HG03378 (cell line): ENCODE measurements at regions not wholly inside any gene's neighbourhood (a gene's known extent, or its start where the extent isn't known, plus 50 kb on each side); places are given as distances from the start of the nearest gene placed in this dataset.

Experiments
- ATAC-seq: cut with Tn5 transposase; IDR thresholded peaks from one replicate; pipeline ENCODE4 v1.9.1; 2021; ENCODE audit warnings: mild to moderate bottlenecking, moderate library complexity; ENCODE audit not compliant: unreplicated experiment

DNA sequence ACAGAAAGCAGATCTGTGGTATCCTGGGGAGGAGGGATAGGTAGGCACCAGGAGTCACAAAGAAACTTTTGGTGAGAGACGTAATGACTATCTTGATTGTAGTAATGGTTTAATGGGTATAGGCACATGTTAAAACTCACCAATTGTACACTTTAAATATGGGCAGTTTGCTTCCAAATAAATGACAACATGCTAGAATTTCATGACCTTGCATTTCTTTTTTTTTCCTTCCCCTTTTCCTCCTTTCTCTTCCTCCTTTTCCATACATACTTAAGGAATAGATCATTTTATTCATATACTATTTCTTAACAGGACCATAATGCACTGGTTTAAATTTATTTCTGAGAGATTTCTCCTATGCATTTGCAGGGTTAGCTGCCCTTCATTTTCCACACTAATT is 341.8 kb downstream of the TMEM182 start:
- no peak for ATAC-seq

DNA sequence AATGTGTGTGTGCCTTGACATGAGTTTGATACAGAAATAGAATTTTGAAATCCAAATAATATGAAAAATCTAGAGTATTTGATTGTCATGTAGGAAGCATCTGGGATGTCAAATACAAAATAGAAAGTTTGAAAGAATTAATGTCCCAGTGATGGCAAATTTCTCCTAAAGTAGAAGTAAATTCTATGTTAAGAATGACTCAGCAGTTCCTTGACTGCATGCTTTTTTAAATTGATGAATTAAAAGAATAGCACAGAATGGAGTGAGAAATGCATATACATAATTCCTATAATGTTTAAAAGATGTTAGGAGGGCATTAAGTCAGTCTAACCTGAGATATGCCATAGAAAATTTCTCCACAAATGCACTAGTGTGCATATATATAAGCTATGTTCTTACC is 357.5 kb downstream of the TMEM182 start:
- no peak for ATAC-seq

DNA sequence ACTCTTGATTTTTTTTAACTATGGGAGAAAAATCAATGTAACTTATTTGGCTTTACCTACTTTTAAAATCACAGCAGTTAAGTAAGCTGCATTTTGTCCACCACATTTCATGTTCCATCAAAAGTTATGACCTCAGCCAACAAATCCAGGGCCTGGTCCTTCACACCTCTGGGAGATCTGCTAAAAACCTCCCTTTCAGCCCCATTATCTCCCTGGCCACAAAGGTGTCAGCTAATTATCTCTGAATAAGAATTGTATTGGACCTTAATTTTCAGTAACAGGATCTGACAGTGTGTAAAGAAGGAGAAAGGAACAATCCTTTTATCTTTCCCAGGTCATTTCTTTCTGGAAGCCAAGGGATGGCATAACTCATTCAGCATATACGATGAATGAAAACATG is 359.3 kb downstream of the TMEM182 start:
- ATAC-seq = no peak

DNA sequence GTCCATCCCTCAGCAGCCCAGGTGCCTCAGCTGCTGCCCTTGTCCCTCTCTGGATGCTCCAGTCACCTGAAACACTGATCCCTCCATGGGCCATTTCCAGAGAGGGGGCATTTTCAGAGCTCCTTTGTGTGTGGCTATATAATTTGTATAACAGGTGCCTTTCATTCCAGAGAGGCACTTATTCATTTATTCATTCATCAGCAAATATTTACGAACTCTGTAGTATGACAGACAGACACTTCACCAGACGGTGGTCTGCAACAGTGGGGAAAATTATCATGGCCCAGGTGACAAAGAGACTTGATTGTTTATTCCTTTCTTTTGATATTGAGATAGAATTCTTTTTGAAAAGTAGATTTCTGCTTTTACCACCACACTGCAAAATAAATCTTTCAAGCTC is 361.7 kb downstream of the TMEM182 start:
- no peak for ATAC-seq

DNA sequence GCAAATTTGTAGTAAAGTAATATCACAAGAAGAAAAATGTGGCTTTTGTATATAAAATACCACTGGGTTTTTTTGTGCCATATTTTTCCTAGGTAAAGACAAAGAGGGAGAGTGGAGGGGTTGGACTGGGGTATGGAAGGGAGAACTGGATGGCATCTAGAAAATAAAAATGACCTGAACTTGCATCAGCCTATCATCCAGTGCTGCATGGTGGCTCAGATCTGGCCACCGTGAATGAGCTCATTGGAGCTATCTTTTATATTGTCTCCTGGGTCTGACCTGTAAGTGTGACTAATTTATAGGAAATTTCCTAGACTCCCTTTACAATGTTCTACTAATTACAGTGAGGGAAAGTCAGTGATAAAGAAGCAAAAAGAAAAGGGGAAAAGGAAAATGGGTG is 369.0 kb downstream of the TMEM182 start:
- no peak for ATAC-seq

DNA sequence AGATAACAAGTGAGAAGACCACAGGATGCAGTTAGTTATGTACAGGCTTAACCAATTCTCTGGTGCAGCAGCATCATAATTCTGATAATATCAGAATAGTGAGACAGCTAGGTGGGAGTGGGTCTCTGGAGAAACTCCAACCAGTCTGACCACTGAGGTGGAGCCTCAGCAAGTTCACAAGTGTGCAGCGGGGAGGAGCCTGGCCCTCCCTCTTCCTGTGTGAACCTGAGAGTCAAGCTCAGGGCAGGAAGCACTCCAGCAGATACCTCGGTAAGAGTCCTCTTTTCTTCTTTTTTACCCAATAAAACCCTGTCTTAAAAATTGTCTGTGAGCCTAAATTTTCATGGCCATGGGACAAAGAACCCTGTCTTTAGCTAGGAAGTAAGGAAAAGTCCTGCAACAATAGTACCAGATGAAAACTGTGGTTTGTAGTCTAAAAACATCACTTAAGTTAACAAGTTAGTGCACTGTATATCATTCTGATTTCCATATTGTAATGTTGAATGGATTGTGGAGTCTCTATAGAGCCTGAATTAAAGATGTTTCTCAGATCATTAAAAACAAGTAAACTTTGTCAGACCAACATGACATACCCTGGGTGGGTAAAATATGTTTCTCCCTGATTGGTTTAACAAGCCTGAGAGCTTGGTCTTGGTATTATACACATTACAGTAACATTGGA is 370.8 kb downstream of the TMEM182 start:
- ATAC-seq = peak; percentile 77

DNA sequence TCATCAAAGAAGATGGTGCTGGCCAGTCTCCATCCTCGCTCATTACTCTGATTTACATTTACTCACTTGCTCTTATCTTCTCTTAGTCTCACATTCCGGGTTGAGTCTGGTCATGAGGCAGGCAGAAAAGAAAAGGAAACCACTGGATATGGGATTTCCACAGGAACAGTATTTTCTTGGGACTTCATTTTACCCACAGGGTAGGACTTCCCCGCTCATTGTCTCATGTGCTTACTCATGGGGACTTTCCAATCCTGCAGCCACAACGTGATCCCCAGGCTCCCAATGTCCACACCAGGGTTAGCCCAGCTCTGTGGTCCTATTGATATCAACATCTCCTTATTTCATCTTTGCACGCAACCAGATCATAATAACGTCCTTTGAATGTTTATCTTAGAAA is 373.8 kb downstream of the TMEM182 start:
- ATAC-seq = no peak

DNA sequence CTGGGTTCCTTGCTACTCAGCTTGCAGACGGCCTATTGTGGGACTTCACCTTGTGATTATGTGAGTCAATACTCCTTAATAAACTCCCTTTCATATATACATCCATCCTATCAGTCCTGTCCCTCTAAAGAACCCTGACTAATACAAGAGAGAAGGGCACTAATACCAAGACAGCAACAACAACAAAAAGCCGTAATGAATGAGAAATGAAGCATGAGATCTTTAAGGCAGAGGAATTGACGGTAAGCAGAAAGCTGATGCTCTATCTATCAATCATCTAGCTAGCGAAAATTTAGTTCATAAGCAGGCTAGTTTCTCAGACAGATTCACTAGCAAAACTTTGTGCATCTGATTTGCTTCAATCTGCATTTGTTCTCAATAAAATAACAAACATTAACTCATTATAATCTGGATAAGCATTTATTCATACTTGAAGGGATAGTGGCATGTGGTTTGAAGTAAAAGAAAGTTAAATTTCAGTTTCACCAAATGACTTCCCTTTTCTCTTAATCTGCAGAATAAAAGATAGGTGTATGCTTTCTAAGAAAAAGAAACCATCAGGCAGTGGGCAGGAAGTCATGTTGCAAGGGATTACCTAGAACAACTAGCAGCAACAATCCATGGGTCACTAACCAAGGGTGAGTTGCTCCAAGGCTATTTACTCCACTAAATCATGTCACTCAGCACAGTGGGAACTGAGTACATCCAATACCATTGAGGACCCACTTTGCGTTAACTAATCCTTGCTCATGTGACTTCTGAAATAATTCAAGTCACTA is 376.5 kb downstream of the TMEM182 start:
- peak; percentile 68 for ATAC-seq

DNA sequence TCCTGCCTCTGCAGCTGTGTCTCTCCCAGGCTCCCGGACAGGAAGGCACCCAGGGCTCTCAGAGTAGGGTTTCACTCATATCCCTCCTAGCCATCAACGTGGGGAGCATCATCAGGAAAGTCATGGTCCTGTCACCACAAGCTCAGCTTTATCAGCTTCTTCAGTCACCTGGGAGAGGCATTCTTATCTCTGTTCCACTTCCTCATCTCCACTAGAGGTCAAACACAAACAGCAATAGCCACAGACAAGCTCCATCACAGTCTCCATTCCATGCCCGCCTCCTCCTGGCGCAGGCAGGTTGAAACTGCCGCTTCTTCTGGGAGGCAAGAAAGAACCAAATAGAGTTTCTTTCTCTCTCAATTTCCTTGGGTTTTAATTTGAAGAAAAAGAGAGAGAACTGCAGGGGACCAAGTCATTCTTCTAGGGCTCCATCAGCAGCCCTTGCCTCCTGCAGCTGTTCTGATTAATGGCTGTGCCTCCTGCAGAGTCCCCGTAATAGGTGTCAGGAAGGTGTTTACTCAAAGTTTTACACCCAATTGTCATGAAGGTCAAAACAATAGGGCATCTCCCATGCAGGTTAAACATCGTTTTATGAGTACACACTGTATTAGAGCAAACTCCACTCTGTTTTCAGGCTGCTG is 377.9 kb downstream of the TMEM182 start:
- no peak for ATAC-seq

DNA sequence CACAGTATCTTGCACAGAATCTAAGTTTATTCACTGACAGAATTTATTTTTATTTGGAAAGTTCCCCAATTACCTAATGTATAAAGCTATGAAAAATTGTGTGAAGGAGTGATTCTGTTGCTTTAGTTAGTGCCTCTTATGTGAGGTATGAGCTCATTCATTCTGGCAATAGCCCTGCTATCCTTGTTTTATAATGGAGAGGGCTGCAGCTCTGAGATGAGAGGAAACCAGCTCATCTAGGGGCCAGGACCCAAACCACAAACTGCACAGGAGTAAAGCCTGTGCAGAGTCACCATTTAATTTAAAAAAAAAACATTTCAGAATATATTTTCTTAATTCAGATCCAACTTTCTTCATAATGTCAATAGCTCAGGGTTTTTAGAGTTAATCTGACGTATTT is 383.0 kb downstream of the TMEM182 start:
- ATAC-seq = no peak

DNA sequence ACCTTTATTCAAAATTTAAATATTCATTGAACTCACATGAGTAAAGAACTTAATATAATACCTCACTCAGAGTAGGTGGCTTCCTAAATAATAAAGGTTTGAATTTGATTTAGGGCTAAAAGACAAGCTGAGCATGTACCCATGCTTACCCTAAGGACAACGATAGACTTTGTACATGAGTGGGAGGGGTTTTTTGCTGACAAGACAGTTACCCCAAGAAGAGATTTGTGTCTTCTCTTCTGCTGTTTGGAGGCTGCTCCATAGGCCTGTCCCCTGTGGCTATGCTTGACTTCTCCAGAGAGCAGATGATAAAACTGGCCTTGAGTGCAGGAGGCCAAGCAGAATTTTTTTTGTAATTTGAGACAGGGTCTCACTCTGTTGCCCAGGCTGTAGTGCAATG is 383.9 kb downstream of the TMEM182 start:
- ATAC-seq = no peak

DNA sequence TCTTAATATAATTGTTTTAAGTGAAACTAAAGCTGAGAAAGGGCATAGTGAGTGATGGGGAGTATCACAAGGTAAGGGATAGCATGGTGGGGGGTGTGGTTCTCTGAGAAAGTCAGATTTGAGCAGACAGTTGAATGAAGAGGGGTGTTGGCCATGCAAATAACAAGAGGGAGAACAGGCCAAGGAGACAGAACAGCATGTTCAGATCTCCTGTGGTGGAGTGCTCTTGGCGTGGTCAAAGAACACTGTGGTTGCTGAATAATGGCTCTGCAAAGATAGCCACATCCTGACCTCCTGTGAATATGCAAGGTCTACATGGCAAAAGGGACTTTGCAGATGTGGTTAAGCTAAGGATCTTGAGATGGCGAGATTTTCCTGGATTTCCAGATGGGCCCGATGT is 389.2 kb downstream of the TMEM182 start:
- ATAC-seq = no peak

DNA sequence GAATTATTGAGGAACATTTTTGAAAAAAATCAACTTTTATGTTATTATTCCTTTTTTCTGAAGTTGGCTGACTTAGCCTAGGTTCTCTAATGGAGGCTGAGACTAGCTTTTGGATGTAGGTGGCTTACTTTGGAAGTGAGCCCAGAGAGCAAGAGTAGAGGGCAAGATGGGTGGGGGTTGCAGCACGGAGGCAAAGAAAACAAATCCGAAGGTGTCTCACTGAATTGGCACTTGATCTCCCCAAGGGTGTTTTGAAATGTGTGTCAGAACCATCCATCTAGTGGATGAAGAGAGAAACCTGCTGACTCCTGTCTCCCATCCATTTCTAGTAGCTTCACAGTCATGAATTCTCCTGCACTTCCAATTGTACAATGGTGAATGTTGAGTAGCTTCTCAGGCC is 390.7 kb downstream of the TMEM182 start:
- no peak for ATAC-seq

DNA sequence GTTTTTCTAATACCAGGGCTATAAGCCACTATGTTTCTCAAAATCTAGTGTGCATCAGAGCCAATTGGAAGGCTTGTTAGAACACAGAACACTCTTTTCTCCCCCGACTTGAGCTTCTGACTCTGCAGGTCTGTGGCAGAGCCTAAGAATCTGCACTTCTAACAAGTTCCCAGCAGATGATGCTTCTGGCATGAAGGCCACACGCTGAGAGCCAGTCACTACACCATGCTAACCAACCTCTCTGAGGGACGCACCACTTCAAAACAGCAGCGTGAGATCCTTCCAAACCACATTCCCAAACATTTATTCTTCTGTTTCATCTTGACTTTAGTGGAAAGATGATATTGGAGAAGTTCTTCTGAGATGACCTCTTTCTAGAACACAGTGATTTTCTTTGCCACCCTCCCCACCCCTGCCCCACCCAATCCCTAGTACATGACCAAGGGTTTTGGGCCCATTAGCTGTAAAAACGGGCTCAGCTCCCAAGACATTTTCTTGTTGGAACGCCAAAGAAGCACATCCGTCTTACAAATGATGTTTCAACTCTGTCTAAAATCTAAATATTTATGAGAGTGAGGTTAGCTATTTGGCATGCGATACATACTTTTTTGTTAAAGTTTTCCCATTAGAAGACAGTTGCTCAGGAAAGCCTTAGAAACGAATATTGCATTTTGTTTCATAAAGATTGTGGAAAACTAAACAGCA is 391.9 kb downstream of the TMEM182 start:
- no peak for ATAC-seq

DNA sequence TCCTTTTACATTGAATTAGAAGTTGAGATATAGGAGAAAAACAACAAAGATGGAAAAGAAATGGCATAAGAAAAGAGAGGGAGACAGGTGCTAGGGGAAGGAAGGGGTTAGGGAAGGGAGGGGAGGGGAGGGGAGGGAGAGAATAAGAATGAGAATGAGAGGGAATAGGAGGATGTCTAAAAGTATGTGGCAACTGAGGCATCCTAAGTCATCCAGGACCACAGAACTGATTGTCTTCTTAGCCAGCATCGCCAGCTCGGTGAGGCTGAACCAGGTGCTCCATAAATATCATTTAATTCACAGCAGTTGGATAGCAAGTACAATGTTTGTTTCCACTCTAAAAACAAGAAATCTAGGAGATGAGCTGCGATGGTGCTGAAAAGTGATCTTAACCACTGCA is 393.5 kb downstream of the TMEM182 start:
- ATAC-seq = no peak

DNA sequence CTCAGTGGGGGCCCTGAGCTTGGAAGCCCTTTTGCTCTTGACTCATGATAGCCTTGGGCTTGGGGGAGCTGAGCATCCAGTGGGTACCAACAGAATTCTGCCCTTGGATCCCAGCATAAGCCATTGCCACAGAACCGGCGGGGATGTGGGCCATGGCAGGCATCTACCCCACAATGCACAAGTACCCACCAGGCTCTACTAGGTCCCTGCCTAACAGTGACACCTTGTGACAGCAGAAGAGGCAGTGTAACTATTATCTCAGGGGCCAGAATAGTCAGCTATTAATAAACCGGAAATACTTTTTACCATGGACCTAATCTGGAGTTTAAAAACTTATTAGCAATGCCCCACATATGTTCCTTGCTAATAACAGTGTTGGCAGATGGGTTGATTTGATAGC is 397.2 kb downstream of the TMEM182 start:
- ATAC-seq = no peak

DNA sequence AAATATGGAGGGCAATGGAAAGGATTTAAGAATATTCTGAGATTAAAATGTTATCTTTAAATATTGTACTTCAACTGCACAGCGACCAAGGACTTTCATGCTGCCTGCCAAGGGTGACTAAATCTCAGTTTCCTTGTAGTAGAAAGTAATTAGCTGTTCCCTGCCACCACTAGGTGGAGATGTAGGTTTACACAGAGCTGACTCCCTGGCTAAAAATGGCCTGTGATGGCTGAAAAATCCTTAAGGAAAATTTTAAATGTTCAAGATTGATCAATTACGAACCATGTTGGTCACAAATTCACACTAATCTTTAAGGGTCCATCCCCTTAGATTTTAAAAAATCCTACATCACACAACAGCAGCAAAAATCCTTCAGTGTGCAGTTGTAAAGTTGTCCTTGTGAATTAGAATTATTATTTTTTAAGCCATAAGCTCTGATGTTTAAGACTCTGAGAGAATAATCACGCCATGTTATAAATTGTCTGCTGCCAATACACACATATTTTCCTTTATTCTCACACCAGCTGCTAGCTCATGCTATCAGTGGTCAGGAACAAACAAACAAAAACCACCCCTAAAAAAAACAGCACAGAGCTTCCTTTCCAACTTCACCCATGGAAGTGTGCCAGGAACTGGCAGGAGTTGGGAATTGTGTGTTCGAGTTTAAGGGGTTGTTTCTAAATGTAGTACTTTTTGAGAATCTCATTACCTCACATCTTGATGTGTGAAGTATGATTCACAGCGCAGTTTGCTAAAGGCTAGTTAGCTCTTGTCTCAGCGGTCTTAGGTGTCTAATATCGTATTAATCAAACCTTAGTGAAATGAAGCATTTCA is 399.8 kb downstream of the TMEM182 start:
- peak; percentile 74 for ATAC-seq

DNA sequence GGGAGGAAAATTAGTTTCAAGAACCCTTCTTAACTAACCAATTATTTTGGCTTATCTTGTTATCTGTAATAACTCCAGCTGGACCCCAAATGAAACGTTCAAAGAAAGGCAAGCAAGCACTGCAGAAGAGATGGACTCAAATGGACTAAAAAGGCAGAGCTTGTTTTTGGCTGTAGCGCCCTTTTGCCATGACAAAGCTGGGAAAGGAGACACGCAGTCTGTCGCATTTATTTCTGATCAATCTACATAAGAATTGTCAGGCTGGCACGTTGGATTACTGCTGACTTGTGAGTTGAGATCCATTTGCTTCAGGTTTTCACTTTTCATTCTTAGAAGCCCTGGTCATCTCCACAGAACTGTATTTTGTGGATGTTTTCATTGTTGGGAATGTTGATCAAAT is 402.9 kb downstream of the TMEM182 start:
- ATAC-seq = no peak

DNA sequence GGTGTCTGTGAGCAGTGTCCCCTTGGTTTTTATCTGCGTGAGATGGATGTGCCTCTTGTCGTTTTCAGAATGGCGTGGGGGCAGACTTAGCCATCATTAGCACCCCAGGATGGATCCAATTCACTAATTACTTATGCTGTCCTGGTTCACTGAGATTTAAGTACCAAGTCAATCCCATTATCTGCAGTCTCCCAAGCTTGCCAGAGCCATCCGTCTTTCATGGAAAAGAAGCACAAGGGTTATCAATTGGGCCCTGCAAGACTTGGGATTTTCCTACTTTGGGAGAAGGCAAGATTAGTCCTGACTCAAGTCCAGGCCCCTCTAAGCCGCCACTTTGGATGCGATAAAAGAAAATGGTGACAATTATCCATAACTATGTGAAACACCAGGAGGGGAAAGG is 404.0 kb downstream of the TMEM182 start:
- no peak for ATAC-seq

DNA sequence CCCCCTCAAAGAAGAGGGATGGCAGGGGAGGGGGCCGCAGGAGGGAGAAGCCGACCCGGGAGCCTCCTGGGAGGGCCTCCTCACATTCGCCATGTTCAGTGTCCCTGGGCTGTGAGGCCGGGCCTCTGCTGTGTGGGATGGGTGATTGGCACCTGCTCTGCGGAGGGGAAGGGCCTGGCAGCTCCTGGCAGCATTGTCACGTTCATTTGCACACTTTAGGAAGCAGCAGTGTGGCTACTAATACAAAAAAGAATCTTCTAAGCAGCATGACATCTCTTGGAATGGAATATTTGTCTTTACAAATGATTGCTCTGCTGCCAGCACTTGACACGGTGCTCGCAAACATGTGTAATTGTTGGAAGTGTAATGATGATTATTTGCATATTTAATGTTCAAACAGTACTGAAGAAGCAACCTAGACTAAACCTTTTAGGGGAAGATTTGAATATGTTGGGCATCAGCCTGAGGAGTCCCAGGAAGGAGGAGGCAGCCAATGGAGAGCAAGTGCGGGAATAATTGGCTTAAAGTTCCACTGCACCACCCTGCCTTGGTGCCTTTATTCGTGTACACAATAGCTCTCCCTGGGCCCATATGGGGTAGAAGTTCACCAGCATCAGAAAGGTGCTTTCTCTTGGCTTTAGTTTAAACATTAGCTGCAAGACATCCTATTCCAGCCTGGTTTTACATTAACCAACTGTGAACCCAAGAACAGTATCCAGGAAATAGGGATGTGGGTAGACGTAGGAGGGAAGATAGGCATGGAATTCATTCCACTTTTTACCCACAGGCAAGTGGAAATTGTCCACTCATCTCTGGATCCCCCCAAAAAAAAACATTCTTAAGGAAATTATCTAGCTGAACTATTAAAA is 404.9 kb downstream of the TMEM182 start:
- no peak for ATAC-seq
